ENCODE measurements at regions not wholly inside any gene's neighbourhood (a gene's known extent, or its start where the extent isn't known, plus 50 kb on each side); places are given as distances from the start of the nearest gene placed in this dataset.

- no peak for DNase-seq (ENCODE audit: low spot score)
Observed at GRCh38 chr6:163986313-163986712, 571.8 kb downstream of the QKI start.

- DNase-seq (ENCODE audit: low spot score): no peak
Observed at GRCh38 chr6:163985710-163986109, 571.2 kb downstream of the QKI start.

GRCh38 chr6:163985040-163985439 is 570.5 kb downstream of the QKI start:
- DNase-seq (ENCODE audit: low spot score): no peak

DNA sequence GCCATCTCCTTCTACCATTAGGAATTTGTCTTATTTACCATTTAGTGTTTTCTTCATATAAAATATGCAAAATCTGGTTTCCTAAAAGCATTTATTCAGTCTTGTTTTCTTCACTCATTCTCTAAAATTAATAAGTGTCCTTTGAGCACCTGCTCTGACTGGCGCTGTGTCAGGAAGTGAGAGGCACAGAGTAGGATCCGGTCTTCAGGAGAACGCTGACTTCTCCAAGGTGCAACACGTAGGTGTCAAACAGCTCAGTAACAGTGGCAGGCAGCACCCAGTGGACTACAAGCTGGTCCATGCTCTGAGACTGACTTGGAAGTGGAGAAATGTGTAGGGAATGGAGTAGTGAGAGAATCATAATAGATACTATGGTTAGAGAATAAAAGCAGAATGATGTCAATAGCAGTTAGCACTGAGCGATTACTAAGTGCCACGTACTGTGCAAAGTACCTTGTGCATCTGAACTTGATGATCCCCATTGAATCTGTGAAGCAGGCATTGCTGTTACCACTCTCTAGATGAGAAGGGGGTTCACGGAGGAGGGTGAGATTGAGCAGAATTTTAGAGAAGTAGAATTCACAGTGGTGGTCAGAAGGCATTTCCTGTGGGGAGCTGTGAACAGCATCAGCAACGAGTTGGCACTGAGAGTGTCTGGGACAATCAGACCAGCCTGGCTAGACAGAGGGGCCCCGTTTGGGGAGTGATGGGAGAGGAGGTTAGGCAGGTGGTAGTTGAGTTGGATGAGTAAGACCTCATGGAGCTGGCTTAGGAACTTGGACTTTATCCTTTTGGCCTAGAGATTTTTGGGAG is 569.8 kb downstream of the QKI start:
- DNase-seq (ENCODE audit: low spot score): no peak

- no peak for DNase-seq (ENCODE audit: low spot score)
Observed at GRCh38 chr6:163983679-163984078, 569.2 kb downstream of the QKI start.

DNA sequence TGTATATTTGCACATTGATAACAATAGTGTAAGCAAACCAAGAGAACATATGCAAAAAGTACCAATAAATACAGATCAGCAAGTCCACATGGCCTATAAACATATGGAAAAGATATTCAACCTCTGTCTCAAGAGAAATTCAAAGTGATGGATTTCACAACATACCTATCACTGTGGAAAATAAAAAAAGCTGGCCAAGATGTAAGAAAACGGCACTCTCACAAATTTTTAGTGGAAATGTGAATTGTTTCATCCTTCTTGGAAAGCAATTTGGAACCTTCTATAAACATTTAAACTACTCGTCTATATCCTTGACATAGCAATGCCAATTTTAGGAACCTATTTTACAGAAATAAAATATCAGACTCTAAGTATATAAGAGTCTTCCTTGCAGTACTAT is 559.8 kb downstream of the QKI start:
- DNase-seq (ENCODE audit: low spot score): no peak

GRCh38 chr6:163971841-163972838 is 557.6 kb downstream of the QKI start:
- DNase-seq (ENCODE audit: low spot score): no peak

GRCh38 chr6:163970846-163971564 is 556.5 kb downstream of the QKI start:
- no peak for DNase-seq (ENCODE audit: low spot score)

DNA sequence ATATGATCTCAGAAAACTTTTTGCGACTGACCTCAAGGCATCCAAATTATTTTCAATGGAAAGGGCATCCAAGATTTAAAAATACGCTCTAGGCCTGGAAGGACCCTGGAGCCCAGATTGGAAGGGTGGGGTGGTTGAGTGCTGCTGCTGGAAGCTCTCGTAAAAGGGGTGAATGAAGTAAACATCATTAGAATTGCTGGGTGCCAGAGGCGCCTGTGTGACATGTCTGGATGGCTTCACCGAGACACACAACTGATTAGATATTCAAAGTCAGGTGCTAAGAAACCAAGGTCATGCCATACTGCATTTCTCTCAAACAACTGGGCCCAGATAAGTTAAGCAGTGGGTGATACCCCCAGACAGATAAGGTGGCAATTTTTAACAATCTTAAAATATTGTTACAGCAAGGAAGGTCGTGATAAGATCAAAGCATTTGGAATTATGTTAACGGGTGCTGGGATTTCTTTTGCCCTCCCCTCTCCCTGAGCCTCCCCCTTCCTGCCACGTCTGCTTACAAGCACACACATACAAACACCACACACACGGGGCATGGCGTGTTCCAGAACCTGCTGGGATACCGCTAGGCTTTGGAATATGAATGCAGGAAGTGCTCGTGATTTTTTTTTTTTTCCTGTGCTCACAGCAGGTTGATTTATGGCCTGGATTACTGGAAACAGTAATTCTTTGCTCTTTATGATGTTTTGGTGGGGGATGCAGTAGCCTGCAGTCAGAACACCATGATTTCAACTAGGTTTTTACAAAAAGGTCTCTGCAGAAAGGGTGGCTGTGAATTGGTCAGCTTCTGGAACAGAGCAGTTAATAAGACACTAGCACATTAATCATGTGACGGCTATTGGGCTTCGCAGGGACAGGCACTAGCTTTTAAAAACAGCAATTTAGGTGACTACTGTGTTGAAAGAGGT is 551.2 kb downstream of the QKI start:
- no peak for DNase-seq (ENCODE audit: low spot score)

GRCh38 chr6:163964789-163965188 is 550.3 kb downstream of the QKI start:
- DNase-seq (ENCODE audit: low spot score): no peak

DNA sequence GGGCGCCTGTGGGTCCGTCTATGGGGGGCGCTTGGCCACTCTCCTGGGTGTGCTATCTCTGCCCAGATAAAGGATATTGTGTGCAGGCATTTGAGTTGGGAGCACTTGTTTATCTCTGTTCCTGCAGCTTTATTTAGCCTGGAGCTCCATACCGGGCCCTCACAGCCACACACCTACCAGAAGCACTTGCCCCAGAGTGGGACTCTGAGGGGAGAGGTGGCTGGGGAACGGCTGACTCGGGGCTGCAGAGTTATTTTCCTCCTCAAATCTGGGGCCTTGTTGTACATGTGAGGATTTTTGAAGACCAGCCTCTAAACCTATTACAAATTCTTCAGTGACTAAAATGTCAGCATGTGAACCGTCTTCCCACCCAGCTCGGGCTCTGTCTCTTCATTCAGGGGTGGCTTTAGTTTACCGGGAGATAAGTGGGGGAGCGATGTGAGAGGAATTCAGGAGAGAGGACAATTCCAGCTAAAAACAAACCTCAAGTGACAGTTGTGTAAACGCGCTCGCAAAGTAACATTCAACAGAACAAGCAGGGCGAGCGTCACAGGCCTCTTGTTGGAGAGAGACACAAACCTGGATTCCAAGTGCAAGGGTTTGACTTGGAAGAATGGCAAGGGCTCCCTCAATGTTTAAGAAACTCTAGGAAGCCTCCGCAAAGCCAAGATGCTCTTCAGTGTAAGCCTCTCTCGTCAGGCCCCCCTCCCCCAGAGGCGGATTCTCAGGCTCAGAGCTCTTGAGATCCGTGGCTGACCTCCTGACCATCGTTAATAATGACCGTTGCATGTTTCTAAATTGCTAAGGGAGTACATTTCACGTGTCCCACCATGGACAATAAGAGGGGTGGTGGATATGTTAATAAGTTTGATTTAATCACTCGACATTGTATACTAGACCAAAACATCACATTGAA is 548.9 kb downstream of the QKI start:
- no peak for DNase-seq (ENCODE audit: low spot score)

- no peak for DNase-seq (ENCODE audit: low spot score)
Observed at GRCh38 chr6:163962627-163963117, 548.2 kb downstream of the QKI start.

- DNase-seq (ENCODE audit: low spot score): no peak
Observed at GRCh38 chr6:163960128-163960527, 545.6 kb downstream of the QKI start.

- no peak for DNase-seq (ENCODE audit: low spot score)
Observed at GRCh38 chr6:163958646-163959045, 544.1 kb downstream of the QKI start.

GRCh38 chr6:163956571-163957407 is 542.3 kb downstream of the QKI start:
- peak; percentile 41 for DNase-seq (ENCODE audit: low spot score)

DNA sequence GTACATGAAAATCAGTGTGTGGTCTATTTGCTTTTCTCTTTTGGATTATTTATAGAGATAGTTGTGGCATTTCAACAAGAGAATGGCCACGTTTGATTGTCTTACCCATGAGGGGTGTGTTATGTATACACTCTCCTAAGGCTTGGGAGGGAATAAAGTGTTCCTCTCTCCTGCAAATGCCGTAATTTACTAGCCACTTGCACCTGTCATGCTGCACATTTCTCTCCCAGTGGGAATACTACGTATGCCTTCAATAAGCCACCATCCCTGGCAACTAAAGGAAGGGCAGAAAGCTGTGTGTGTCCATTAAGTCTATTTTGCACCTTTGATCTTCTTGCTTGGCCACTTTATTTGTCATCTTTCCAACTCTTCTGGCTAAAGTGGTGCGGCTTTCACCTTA is 541.2 kb downstream of the QKI start:
- no peak for DNase-seq (ENCODE audit: low spot score)

DNA sequence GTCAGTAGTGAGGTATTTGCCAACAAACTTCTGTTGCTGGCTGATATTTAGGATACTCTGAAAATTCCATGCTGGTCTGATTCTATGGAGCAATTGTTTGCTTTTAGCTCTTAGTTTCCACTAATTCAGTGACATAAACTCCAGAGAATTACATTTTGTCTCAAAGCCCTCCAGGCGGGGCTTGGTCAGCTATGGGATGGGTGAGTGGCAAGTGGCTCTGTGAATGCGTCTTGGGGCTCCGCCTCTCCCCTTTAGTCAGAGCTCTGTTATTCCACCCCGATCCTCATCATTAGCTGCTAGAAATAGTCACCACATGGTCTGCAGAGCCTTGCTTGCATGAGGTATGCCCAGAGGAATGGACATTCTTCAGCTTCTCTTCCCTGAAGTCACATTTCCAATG is 540.6 kb downstream of the QKI start:
- DNase-seq (ENCODE audit: low spot score): no peak

GRCh38 chr6:163954088-163954775 is 539.7 kb downstream of the QKI start:
- no peak for DNase-seq (ENCODE audit: low spot score)
